ENCODE measurements at regions not wholly inside any gene's neighbourhood (a gene's known extent, or its start where the extent isn't known, plus 50 kb on each side); places are given as distances from the start of the nearest gene placed in this dataset.
"Not testable (repeated sequence)": the region's sequence is repeated elsewhere in the genome, so short reads cannot be mapped to it uniquely, and the experiment has no call there.

DNA sequence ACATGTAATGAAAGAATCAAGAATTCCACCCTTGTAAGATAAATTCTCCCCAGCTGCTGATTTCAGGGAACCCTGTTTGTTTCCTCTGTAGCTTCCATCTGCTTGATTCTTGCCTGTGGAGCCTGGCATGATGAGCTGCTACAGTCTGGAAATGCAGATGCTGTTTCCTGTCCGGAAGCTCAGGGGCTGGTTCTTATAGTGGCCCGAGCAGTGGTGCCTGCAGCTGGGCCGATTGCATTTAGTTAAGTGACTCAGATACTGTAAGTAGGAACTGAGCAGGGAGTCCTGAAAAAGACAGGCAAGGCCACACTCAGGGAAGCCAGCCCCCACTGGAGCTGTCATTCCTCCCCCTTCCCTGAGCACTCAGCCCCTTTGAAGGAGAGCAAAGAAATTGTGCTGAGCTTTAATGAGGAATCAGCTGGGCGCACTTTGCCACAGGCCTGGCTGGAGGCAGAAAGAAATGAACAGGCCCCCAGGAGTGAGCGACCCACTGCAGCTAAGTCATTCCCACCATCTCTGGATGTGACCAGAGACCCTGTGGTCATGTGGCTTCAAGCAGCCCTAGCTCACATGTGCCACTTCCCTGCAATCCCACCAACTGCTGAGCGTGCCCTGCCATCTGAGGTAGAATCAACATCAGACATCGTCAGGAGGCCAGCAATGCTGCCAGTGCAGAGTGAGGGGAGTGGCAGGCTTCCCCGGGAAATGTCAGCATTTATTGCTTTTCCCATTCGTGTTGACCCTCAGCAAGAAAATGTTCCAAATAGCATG is 206.0 kb upstream of the WWC1 start:
- DNase-seq (ENCODE audit: low read depth, low spot score), result no peak
- H3K27ac ChIP-seq, result peak overlapping the region; percentile 33

DNA sequence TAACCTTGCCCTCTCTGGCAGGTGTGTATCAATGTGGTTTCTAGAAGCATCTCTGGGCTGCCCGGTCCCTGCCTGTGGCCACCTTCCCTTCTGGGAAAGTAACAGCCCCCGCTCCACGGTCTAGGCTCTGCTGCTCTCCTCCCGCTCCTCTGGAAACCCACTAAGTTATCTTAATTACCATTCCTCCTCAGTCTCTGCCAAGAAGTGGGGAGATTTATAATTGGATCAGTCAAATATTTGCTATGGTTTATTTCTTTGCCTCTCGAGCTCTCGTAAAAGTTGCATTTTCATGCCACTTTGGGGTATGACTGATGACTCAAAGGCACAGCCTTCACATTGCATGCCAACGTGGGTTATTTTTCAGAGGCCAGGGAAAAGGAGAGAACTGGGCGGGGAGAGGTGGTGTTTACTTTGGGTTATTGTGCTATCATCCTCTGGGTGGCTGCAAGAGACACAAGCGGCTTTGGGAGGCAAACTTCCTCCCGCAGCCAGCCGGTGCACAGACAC is 205.3 kb upstream of the WWC1 start:
- peak overlapping the region; percentile 33 for H3K27ac ChIP-seq
- peak; percentile 24 for DNase-seq (ENCODE audit: low read depth, low spot score)

DNA sequence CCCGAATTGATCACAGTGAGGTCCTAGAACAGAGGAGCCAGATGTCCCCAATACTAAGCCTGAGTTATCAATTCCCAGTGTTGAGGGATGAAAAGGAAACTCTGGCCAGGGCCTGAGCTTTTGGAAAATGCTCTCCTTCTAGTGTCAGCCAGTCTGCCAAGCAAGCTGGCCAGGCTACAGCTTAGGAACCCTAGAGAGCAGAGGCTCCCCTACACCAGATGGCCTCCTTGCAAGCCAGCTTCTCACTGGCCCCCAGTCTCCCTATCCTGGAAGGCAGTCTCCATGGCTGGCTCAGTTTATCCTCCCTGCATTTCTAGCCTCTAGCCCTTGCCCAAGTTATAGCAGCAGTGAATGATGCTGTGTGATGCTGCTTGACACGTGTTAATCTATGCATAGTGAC is 204.7 kb upstream of the WWC1 start:
- no peak overlapping the region for H3K27ac ChIP-seq
- no peak for DNase-seq (ENCODE audit: low read depth, low spot score)

DNA sequence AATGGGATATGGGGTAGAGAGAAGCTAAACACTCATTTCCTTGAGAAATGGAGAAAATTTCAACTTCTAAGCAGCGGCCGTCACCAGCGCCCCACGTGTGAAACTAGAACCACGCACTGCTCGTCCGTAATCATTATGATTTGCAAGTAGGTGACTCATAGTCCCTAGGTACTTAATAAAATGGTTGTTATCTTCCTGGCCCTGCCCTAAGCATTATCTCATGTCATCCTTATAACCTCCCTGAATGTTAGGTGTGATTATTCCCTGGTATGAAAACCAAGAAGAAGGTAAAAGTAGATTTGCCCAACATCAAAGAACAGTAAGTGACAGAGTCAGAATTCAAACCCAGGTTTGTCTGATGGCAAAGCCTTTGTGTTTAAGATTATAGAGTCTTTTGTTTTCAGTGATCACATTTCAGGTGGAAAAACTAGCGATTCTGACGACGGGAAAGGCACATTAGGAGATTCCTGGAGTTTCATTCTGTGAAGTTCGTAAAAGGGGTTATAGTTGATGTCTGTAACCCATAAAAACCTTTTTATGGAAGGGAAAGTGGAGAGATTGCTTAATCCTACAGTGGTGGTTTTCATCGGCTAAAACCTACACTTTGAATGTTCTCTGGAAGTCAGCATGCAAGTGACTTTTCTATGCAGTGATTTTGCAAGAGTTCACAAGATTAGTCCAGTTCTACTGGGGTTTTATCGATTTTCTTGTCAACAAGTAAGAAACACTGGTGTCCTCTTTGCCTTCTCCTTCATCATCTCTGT is 202.9 kb upstream of the WWC1 start:
- DNase-seq (ENCODE audit: low read depth, low spot score), result no peak
- H3K27ac ChIP-seq, result no peak overlapping the region

DNA sequence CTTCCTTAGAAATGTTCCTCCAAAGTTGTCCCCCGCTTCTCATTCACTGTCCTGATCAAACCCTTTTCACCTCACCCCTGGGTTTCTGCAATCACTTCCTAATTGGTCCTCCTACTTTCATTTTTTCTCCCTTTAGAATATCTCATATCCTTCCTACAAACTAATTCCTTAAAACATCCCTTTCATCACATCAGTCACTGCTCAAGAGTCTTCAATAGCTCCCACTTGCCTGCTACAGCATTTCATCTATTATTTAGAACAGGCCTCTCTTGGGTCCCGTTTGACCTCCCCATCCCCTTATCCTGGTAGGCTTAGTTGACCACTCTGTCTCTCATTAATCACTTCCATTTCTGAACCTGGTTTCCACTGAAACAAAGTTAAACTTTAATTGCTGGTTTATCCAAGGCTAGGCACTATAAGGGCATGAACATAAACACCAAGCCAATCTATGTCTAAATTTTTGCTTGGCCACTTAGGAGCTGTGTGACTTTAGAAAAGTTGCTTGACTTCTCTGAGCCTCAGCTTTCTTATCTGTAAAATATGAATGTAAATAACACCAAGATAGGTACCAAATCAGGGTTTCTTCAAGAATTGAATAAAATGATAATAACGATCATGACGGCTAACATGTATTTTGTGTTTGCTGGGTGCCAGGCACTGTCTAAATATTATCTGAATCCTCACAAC is 202.1 kb upstream of the WWC1 start:
- no peak overlapping the region for H3K27ac ChIP-seq
- no peak for DNase-seq (ENCODE audit: low read depth, low spot score)

DNA sequence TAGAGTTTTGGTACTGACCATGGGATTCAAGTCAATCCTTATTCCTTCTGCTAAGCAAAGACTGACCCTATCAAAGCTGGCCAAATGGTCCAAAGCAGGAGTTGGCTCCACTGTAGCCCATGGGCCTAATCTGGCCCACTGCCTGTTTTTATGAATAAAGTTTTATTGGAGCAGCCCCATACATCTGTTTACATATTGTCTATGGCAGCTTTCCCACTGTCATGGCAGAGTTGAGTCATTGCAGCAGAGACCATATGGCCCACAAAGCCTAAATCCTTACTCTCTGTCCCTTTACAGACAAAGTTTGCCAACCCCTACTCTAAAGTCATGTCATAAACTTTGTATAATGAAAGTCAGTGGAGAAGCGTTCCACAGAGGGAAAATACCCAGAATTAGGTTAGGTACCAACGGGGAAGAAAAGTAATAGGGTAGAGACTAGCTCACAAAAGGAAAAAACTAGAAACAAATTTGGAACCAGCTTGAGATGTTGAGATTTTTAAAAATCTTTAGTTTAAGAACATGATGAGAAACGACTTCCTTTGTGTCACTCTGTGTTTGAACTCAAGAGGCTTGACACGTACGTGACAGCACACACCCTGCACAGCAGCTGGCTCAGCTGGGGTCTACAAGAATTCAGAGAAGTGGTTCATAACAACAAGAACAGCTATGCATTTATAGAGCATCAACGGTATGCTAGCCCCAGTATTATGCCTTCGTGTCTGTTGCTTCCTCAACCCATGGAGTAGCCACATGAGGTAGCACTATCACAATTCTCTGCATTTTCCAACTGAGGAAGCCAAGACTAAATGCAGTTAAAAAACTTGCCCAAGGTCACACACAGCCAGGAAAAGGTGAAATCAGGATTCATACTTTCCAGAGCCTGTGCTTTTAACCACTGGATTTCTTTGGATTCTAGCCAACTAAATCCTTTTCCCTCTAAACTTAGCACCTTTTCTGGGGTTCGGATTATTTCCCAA is 198.9 kb upstream of the WWC1 start:
- no peak for DNase-seq (ENCODE audit: low read depth, low spot score)
- H3K27ac ChIP-seq, result no peak overlapping the region

DNA sequence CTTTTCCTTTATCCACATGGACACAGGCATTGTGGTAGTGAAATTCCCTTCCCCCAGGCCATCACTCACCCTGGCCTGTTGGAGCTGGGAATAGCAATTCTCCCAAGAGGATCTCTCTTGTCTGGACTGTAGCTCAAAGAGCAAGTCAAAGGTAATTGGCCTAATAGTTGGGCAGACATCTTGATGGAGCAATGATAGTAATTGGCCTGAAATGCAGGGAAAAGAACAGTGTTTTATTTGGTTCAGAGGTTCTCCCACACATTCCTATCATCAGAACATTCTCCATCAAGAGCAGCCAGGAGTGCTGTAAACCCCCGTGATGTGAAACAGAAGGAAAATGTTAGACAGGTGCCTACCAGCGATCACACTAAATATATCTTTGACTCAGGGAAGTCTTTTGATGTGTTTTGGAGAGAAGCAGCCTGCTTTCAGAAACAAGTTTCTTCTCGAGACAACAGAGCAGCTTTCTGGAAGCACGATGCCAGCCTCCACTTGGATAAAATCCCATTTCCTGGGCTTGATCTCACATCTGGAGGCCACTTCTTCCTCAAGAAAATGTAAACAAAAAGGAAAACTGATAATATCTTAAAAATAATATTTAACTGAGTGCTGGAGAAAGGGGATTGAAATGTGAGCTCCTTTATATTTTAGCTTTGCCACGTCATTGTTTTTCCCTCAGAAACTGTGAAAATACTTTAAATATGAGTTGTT is 198.1 kb upstream of the WWC1 start:
- no peak for DNase-seq (ENCODE audit: low read depth, low spot score)
- H3K27ac ChIP-seq, result no peak overlapping the region

DNA sequence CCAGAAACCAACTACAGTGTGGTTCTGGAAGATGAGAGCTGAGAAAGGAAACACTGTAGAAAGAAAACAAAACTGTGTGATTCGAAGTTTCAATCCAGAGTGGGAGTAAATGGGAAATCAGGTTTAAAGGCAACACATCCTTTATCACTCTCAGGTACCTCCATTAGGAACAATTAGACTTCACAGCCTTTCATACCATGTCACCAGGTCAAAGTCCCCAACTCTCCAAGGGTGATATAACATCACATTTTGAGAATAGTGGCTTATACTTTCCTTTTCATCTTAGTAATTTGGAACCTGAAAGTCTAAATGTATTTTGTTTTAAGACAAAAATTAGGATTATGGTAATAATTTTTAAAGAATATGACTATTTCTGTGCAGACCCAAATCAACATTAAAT is 194.9 kb upstream of the WWC1 start:
- no peak for DNase-seq (ENCODE audit: low read depth, low spot score)
- no peak overlapping the region for H3K27ac ChIP-seq

DNA sequence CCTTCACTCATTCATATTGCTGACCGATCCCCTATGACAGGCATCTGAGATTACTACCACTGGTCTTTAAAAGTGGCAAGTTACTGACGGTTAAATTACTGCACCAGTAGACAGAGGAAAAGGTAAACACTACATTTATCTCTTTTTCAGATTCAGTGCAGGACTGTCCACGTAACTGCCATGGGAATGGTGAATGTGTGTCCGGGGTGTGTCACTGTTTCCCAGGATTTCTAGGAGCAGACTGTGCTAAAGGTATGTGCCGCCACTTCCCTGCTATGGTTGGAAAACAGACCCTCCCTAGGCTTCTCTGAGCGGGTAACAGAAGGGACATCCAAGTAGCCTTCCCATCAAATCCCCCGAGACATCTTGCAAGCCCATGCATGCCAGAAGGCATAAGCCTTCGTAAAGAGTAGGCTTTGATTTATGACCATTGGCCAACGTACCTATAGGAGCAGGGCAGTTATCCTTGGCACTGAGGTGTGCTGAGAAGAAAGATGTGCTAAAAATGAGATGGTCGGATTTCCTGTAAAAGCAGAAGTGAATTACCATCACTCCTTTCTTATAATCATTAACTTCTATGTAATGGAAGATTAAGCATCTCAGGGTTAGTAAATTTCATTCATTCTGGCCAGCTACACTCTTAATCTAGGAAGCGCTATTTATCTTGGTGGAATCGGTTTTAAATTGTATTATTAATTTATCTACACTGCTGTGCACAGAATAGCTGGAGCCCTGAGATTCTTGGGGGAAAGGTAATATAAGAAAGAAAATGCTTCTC is 193.4 kb upstream of the WWC1 start:
- H3K27ac ChIP-seq, result no peak overlapping the region
- DNase-seq (ENCODE audit: low read depth, low spot score), result no peak

DNA sequence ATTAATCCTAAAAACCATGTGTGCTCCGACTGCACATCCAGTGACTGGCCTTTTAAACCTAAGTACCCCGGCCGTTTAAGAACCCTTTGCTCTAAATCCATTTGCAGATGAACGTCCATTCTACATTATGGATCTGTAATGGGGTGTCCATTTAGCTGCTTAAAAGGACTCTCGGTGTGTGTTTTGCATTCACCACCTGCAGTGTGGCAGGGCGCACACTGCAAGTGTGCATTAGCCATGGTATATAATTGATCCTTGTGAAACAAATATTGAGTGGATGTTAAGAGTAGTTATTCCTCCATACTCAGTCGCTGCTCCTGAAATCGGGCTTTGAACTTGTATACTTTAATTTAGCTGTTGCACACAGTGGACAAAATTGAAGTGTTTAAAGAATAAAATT is 190.1 kb upstream of the WWC1 start:
- no peak overlapping the region for H3K27ac ChIP-seq
- no peak for DNase-seq (ENCODE audit: low read depth, low spot score)

DNA sequence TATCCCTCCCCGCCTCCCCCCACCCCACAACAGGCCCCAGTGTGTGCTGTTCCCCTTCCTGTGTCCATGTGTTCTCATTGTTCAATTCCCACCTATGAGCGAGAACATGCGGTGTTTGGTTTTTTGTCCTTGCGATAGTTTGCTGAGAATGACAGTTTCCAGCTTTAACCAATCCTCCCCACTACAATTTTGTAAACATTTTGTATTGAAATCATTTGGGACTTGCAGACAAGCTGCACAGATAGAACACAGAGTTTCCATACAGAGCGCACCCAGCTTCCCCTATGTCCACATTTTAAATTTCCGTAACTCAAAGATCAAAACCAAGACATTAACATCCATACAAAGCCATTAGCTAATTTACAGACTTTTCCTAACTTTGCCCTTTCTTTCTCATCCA is 188.4 kb upstream of the WWC1 start:
- not testable (repeated sequence) for DNase-seq (ENCODE audit: low read depth, low spot score)

DNA sequence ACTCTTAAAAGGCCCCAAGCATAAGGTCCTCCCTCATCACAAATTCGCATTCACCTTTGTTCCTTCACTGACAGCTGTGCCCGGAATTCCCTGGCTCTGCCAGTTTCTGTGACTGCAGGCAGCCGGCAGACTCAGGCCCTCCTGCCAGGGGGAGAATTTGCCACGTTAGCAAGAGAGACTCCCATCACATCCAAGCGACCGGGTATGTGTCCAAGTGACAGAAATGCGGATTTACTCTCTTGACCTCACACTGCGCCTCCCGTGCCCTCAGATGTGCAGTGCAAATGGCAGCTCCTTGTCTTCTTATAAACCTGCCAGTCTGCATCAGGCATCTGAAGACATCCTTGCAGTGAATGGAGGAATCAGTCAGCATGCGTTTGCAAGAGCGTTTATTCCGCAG is 187.1 kb upstream of the WWC1 start:
- no peak for DNase-seq (ENCODE audit: low read depth, low spot score)
- no peak overlapping the region for H3K27ac ChIP-seq

More for the DNA sequence above, 188.4 kb upstream of the WWC1 start:
- H3K27ac ChIP-seq, result not testable (repeated sequence)

DNA sequence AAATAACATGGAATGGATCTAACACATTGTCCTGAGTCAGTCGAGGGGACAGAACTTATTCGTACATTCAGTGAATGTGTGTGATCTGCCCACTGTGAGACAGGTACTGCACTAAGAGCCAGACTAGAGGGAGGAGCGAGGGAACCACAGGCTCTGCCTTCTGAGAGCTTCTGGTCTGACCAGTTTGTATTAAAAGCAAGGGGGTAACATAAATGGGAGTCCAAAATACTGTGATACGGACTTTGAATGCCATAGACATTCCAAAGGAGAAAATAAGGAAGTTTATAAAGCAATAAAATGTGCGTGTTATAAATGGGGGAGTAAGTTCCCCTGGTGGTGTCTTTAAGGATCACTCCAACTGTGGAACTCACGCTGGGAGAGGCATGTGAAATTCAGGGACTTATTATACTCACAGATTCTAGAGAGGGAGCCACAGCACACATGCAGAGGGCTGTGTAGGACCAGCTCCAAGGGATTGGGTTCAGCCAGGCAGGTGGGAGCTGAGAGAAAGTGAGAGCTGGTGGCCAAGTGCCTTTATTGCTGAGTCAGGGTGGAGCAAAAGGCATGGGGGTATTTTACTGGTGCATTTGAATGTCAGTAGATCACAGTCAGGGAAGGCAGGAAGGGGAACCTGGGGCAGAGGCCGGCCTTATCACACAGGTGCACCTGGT is 186.5 kb upstream of the WWC1 start:
- DNase-seq (ENCODE audit: low read depth, low spot score), result no peak
- no peak overlapping the region for H3K27ac ChIP-seq

DNA sequence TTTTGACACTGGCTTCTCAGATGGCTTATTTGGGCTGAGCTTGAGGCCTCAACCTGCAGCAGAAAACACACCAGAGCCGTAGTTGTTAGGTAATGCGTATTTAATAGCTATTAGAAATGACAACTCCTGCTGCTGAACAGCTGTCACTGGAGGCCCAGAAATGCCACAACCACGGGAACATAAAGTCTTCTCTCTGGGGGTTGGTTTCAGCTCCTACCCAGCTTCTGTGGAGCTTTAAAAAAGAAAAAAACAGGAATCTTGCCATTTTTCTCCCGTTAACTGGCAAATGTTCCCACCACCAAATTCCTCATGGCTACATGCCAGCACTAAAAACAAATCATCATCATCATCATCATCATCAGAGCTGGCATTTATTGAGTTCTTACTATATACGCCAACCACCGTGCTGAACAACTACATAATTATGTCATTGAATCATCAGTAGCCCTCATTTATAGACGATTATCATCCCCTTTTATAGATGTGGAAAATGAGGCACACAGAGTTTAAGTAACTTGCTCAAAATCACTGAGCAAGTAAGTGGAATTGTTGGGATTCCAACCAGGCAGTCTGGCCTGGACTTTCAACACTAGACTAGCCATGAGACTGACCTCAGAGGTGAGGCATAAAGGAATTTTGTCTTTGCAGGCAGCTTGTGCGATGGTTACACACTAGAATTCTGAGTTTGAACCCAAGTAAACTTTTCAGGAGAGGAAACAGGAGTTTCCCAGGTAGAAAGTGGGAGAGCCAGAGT is 185.3 kb upstream of the WWC1 start:
- DNase-seq (ENCODE audit: low read depth, low spot score), result no peak
- no peak overlapping the region for H3K27ac ChIP-seq

DNA sequence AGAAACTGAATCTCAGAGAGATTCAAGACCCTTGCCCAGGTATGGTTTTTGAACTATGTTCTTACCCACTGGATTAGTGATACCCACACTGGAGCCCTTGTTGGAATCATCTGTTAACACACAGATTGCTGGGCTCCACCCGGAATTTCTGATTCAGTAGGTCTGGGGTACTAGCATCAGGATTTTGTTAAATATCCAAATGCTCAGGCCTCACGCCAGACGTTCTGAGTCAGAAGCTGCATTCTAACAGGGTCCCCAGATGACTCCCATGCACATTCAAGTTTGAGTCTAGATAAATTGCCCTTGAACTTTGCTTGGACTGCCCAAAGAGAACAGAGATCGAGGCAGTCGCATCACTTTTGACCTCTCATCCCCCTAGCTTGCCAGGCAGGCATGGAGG is 182.0 kb upstream of the WWC1 start:
- no peak for DNase-seq (ENCODE audit: low read depth, low spot score)

DNA sequence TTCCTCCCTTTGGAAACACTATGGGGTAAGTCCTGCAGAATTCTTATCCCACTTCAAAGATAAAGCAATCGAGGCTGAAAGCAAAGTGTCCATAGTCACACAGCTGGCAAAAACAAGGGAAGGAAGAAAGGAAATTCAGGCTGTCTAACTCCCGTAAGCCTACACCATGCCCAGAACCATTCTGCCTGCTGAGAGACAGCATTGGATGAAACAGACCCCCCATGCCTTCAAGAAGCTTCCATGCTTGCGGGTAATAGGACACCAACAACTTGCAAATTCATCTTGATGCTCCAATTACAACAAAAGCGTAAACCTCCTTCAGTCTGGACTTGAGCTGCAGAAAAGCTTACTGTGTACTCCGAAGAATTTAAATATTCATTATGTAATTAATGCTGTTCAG is 181.1 kb upstream of the WWC1 start:
- no peak for DNase-seq (ENCODE audit: low read depth, low spot score)
- no peak overlapping the region for H3K27ac ChIP-seq

More for the DNA sequence above, 182.0 kb upstream of the WWC1 start:
- H3K27ac ChIP-seq, result no peak overlapping the region
